Neural progenitor cell (in vitro differentiated cells): ENCODE measurements at regions not wholly inside any gene's neighbourhood (a gene's known extent, or its start where the extent isn't known, plus 50 kb on each side); places are given as distances from the start of the nearest gene placed in this dataset.

Experiments
- DNase-seq: peaks from one replicate; pipeline ENCODE4 v3.0.0-alpha.2; 2016; ENCODE audit warnings: low spot score
- H2AFZ ChIP-seq: fragments of 200-600 bp; sonication (generic); replicated peaks from 2 replicates; pipeline ENCODE4 v1.6.1; 2016; ENCODE audit warnings: antibody characterized with exemption
- H3F3A ChIP-seq: fragments of 200-600 bp; sonication (generic); 2 replicates; pipeline ENCODE4 v1.6.1; 2016; ENCODE audit warnings: antibody characterized with exemption, low read depth
- H3K27ac ChIP-seq: fragments of 200-600 bp; sonication (generic); 2 replicates; pipeline ENCODE4 v1.5.1; 2016; ENCODE audit warnings: mild to moderate bottlenecking
- H3K27me3 ChIP-seq: fragments of 200-600 bp; sonication (generic); 2 replicates; pipeline ENCODE4 v1.6.1; 2016; ENCODE audit warnings: mild to moderate bottlenecking, moderate library complexity
- H3K36me3 ChIP-seq: fragments of 200-600 bp; sonication (generic); 2 replicates; pipeline ENCODE4 v1.5.1; 2016
- H3K4me1 ChIP-seq: fragments of 200-600 bp; sonication (generic); 2 replicates; pipeline ENCODE4 v1.6.1; 2016; ENCODE audit warnings: mixed run types
- H3K4me2 ChIP-seq: fragments of 200-600 bp; sonication (generic); 2 replicates; pipeline ENCODE4 v1.6.1; 2016
- H3K4me3 ChIP-seq: fragments of 200-600 bp; sonication (generic); 2 replicates; pipeline ENCODE4 v1.5.1; 2016
- H3K79me2 ChIP-seq: fragments of 200-600 bp; sonication (generic); 2 replicates; pipeline ENCODE4 v1.6.1; 2016; ENCODE audit warnings: low read depth
- H3K9ac ChIP-seq: fragments of 200-600 bp; sonication (generic); 2 replicates; pipeline ENCODE4 v1.6.1; 2016
- H3K9me3 ChIP-seq: fragments of 200-600 bp; sonication (generic); 2 replicates; pipeline ENCODE4 v1.5.1; 2016; ENCODE audit warnings: low read depth
- H4K20me1 ChIP-seq: fragments of 200-600 bp; sonication (generic); 2 replicates; pipeline ENCODE4 v1.6.1; 2016; ENCODE audit warnings: low read depth
- H3K27ac Mint-ChIP-seq: 3 replicates; pipeline ENCODE4 v1.8.0; 2021; ENCODE audit warnings: mixed read lengths
- H3K27me3 Mint-ChIP-seq: 2 replicates; pipeline ENCODE4 v1.8.0; 2022; ENCODE audit warnings: low read depth, mild to moderate bottlenecking, inconsistent platforms, moderate library complexity, mixed read lengths; ENCODE audit not compliant: insufficient read depth
- H3K36me3 Mint-ChIP-seq: 3 replicates; pipeline ENCODE4 v1.8.0; 2021; ENCODE audit warnings: mixed read lengths
- H3K4me1 Mint-ChIP-seq: 3 replicates; pipeline ENCODE4 v1.8.0; 2021; ENCODE audit warnings: mixed read lengths
- H3K4me3 Mint-ChIP-seq: 3 replicates; pipeline ENCODE4 v1.8.0; 2021; ENCODE audit warnings: mild to moderate bottlenecking, moderate library complexity, mixed read lengths
- H3K9me3 Mint-ChIP-seq: 3 replicates; pipeline ENCODE4 v1.8.0; 2020; ENCODE audit warnings: mixed read lengths
- CTCF ChIP-seq: fragments of 200-600 bp; sonication (generic); IDR thresholded peaks from 2 replicates; pipeline ENCODE4 v1.5.1; 2017; ENCODE audit warnings: antibody characterized with exemption, mild to moderate bottlenecking
- EZH2 ChIP-seq: fragments of 200-600 bp; sonication (generic); IDR thresholded peaks from 2 replicates; pipeline ENCODE4 v1.6.1; 2017; ENCODE audit warnings: antibody characterized with exemption, mild to moderate bottlenecking, moderate library complexity
- EZH2phosphoT487 ChIP-seq: fragments of 200-600 bp; sonication (generic); IDR thresholded peaks from 2 replicates; pipeline ENCODE4 v1.6.1; 2017; ENCODE audit warnings: antibody characterized with exemption

DNA sequence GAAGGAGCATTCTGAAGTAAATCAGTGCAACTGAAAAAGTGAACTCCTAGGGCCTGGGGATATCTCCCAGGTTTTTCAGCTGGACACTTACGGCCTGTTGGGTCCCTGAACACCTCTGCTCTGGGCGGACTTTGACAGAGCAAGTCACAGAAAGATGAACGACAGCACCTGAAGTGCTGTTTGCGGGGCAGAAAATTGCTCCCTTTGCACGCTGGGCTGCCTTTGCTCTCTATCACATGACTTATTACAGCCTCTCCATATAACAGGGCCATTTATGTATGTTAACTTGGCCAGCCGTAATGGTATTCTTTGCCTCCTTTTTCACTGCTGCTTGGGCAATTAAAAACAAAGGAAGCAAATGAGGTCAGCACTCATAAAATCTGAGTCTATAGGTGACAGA lies 332.9 kb downstream of the BARHL2 start:
- H3K9ac ChIP-seq, result no peak overlapping the region
- TF ChIP-seq EZH2phosphoT487, result no peak
- no peak for TF ChIP-seq CTCF
- TF ChIP-seq EZH2, result no peak
- no peaks in the 10 kb centered on the region for H3K27me3 ChIP-seq
- Mint-ChIP-seq H3K27ac (no peak overlapping the region), H3K27me3 (peaks cover 4% of the 10 kb centered on the region), H3K9me3 (no peaks in the 10 kb centered on the region), H3K4me1 (peaks cover 14% of the 10 kb centered on the region), H3K36me3 (no peaks in the 10 kb centered on the region), H3K4me3 (no peak overlapping the region)
- H2AFZ ChIP-seq, result peak overlapping the region; percentile 5
- no peak overlapping the region for H3K4me2 ChIP-seq
- no peaks in the 10 kb centered on the region for H3K36me3 ChIP-seq
- H3K4me1 ChIP-seq, result peaks cover 10% of the 10 kb centered on the region
- H3K9me3 ChIP-seq, result no peaks in the 10 kb centered on the region
- peaks cover 2% of the 10 kb centered on the region for H3F3A ChIP-seq
- H4K20me1 ChIP-seq, result no peaks in the 10 kb centered on the region
- no peaks in the 10 kb centered on the region for H3K79me2 ChIP-seq
- H3K4me3 ChIP-seq, result no peak overlapping the region
- H3K27ac ChIP-seq, result no peak overlapping the region
- no peak for DNase-seq

GRCh38 chr1:90382161-90382560 lies 334.9 kb downstream of the BARHL2 start:
- H3K4me3 Mint-ChIP-seq, result no peak overlapping the region
- peaks cover 6% of the 10 kb centered on the region for H3F3A ChIP-seq
- no peak overlapping the region for H3K4me2 ChIP-seq
- H3K9me3 ChIP-seq, result no peaks in the 10 kb centered on the region
- H3K4me1 ChIP-seq, result no peaks in the 10 kb centered on the region
- no peaks in the 10 kb centered on the region for H3K27me3 ChIP-seq
- no peak overlapping the region for H3K9ac ChIP-seq
- no peaks in the 10 kb centered on the region for H3K36me3 ChIP-seq
- H2AFZ ChIP-seq, result no peak overlapping the region
- H3K36me3 Mint-ChIP-seq, result no peaks in the 10 kb centered on the region
- peaks cover 9% of the 10 kb centered on the region for H3K4me1 Mint-ChIP-seq
- H3K27me3 Mint-ChIP-seq, result peaks cover 4% of the 10 kb centered on the region
- no peak overlapping the region for H3K27ac Mint-ChIP-seq
- no peak overlapping the region for H3K4me3 ChIP-seq
- no peaks in the 10 kb centered on the region for H4K20me1 ChIP-seq
- DNase-seq, result no peak
- TF ChIP-seq EZH2 (no peak), CTCF (no peak), EZH2phosphoT487 (no peak)
- no peaks in the 10 kb centered on the region for H3K79me2 ChIP-seq
- no peak overlapping the region for H3K27ac ChIP-seq
- H3K9me3 Mint-ChIP-seq, result no peaks in the 10 kb centered on the region

DNA sequence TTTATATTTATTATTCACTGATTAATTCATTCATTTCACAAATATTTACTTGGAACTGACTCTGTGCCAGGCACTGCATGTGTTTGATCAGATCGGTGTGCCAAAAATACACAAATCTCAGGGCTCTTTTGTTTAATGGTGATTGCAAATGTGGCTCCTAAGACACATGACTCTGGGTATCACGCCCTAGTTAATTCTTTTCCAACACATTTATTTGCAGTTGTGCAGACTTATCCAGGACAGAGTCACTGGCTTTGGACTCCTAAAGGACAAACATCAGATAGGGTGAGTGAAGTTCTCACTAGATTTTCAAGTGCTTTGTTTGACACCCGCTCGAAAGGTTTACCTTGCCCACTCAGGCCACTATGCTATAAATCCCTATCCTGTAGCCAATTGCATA lies 335.5 kb downstream of the BARHL2 start:
- no peaks in the 10 kb centered on the region for H3K36me3 Mint-ChIP-seq
- no peak overlapping the region for H3K4me3 Mint-ChIP-seq
- no peak overlapping the region for H3K27ac ChIP-seq
- no peaks in the 10 kb centered on the region for H3K9me3 ChIP-seq
- no peak overlapping the region for H3K9ac ChIP-seq
- H3F3A ChIP-seq, result peaks cover 6% of the 10 kb centered on the region
- no peaks in the 10 kb centered on the region for H3K79me2 ChIP-seq
- H3K9me3 Mint-ChIP-seq, result no peaks in the 10 kb centered on the region
- H3K4me1 Mint-ChIP-seq, result peaks cover 9% of the 10 kb centered on the region
- no peak overlapping the region for H3K4me2 ChIP-seq
- H3K27ac Mint-ChIP-seq, result no peak overlapping the region
- H3K27me3 ChIP-seq, result no peaks in the 10 kb centered on the region
- H3K27me3 Mint-ChIP-seq, result peaks cover 4% of the 10 kb centered on the region
- peak overlapping the region; percentile 22 for H2AFZ ChIP-seq
- no peaks in the 10 kb centered on the region for H3K4me1 ChIP-seq
- no peaks in the 10 kb centered on the region for H3K36me3 ChIP-seq
- TF ChIP-seq CTCF (no peak), EZH2 (no peak), EZH2phosphoT487 (no peak)
- no peak for DNase-seq
- no peaks in the 10 kb centered on the region for H4K20me1 ChIP-seq
- H3K4me3 ChIP-seq, result no peak overlapping the region

GRCh38 chr1:90371448-90371813 lies 345.7 kb downstream of the BARHL2 start:
- Histone ChIP-seq H3K9ac (no peak overlapping the region), H3K27ac (no peak overlapping the region), H3K9me3 (no peaks in the 10 kb centered on the region), H3K4me2 (no peak overlapping the region), H2AFZ (no peak overlapping the region), H4K20me1 (no peaks in the 10 kb centered on the region), H3F3A (no peaks in the 10 kb centered on the region), H3K4me3 (no peak overlapping the region), H3K79me2 (no peaks in the 10 kb centered on the region), H3K27me3 (no peaks in the 10 kb centered on the region), H3K36me3 (no peaks in the 10 kb centered on the region), H3K4me1 (no peaks in the 10 kb centered on the region)
- no peaks in the 10 kb centered on the region for H3K9me3 Mint-ChIP-seq
- no peak overlapping the region for H3K27ac Mint-ChIP-seq
- H3K4me3 Mint-ChIP-seq, result no peak overlapping the region
- H3K36me3 Mint-ChIP-seq, result no peaks in the 10 kb centered on the region
- no peaks in the 10 kb centered on the region for H3K27me3 Mint-ChIP-seq
- TF ChIP-seq EZH2 (no peak), CTCF (no peak), EZH2phosphoT487 (no peak)
- DNase-seq, result no peak
- no peaks in the 10 kb centered on the region for H3K4me1 Mint-ChIP-seq
